NCI-H82 (cell line): ENCODE measurements at regions not wholly inside any gene's neighbourhood (a gene's known extent, or its start where the extent isn't known, plus 50 kb on each side); places are given as distances from the start of the nearest gene placed in this dataset.

ENCODE experiments used
- DNase-seq: peaks from one replicate; lab custom pipeline; 2025; lab: John Stamatoyannopoulos, UW

DNA sequence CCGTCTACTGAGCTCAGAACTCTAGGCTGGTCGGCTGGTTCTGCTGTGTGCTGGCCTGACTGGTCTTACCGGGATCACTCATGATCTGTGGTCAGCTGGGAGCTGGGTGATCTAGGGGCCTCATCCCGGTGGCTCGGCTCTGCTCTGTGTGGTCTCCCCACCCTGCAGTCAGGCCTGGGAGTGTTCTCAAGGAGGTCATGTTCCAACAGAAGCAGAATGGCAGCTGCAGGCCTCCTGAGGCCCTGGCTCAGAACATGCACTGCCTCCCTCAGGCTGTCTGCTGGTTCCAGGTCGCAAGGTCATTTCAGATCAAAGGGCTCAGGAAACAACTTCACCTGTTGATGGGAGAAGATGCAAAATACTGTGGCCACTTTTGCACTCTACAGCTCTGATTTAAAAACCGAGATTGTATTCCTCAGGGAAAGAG lies 81.1 kb upstream of the RFX8 start:
- DNase-seq, result no peak

GRCh38 chr2:101551336-101551888 lies 76.5 kb upstream of the RFX8 start:
- no peak for DNase-seq

DNA sequence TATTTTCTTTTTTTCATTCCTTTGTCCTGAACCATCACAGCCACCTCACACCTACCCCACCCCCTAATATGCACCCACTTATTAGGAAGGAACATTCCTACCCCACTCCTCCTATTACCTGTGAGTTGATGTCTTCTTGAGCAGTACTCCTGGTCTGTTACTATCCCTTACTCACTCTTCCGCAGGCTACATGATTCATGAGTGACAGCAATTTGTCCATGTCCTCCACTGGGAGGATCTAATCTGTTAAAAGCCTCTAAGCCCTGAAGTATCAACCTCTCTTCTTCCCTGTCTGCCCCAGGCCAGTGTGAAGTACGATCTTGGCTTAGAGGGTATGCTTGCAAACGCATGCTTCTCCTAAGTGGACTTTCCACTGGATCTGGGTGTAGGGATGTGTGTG lies 75.6 kb upstream of the RFX8 start:
- no peak for DNase-seq

DNA sequence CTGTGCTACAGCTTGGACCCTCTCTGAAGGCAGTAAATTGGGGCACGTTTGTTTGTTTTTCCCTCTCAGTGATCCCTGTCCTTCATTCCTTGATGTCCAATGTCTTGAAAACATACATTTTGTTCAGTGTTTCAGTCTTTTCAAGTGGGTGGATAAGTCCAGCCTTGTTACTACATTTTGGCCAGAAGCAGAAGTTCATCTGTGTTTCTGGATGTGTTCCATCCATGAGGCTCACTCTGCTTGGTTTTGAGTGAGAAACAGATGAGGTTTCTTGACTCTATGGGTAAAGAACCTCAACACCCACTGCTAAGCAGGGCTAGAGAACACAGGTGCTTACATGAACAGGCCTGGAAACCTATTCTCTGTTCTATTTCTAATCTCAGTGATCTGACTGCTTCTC lies 74.5 kb upstream of the RFX8 start:
- no peak for DNase-seq

GRCh38 chr2:101546376-101547058 lies 71.6 kb upstream of the RFX8 start:
- DNase-seq, result no peak

DNA sequence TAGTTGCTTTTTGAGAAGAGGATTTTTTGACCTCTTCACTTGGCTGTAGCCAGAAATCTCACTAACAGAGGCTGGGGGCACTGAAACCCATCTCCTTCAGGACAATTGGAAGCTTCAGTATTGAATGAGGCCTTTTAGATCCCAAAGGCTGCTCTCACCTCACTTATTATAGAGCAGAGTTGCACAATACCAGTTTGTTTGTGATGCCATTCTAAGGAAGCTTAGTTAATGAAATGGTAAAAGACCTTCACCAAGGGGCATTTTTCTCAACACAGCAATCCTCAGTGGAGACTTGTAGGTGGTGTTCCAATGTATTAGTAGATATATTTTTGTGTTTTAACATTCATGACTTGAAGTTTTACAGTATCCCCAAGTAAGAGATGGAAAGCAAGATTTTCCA lies 71.0 kb upstream of the RFX8 start:
- no peak for DNase-seq

DNA sequence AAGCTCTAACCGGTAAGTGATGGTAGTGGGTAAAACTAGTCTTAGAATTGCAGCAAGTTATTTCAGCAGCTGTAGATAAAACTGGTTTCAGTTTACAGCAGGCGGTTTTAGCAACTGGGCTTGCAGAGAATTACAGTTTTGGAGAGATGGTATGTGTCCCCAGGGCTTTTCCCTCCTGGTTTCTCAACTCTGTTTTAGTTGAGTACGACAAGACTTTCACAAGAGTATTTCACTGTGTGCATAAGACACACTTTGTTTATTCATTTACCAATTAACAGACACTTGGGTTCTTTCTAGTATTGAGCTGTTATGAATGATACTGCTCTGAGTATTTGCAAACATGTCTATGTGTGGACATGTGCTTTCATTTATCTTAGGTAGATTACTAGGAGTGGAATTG lies 65.6 kb upstream of the RFX8 start:
- DNase-seq, result no peak

DNA sequence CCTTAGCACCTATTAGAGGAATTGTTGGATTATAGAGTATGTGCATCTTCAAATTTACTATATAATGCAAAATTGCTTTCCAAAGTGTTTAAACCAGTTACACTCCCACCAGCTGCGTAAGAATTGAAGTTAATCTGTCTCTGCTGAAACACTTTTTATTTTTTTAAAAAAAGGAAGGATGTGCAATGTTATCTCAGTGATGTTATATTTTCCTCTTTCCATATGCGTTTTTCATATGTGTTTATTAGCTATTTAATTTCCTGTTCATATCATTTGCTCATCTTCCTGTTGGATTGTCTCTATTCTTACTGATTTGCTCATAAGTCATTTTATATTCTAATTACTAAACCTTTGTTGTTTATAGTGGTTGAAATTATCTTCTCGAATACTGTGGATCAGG lies 63.2 kb upstream of the RFX8 start:
- no peak for DNase-seq

GRCh38 chr2:101534149-101534611 lies 59.3 kb upstream of the RFX8 start:
- no peak for DNase-seq

DNA sequence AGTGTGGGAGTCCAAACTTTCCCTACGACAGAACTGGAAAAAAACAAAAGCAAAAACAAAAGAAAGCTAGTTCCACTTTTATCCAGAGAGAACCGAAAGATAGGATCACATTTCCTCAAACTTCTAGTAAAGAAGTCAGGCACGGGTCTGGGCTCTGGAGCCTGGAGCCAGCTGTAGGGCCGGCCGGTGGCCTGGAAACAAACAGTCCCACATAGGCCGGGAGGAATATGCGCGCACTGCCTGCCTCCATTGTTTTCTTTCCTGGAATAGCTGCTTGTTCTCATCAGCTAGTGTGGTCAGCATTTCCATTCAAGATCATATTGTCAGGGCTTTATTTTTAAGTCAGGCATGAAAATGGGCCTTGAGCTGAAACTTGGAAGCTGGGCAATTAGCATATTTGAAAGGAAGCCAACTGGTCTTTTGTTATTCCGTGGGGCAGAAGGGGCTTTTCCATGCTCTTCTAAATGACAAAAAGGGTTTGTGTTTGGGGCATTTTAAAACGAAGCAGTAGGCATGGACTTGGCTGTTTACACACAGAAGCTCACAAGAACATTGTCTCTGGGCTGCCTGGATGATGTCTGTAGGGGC lies 58.7 kb upstream of the RFX8 start:
- no peak for DNase-seq

GRCh38 chr2:101528501-101528900 lies 53.6 kb upstream of the RFX8 start:
- DNase-seq, result peak; percentile 42

DNA sequence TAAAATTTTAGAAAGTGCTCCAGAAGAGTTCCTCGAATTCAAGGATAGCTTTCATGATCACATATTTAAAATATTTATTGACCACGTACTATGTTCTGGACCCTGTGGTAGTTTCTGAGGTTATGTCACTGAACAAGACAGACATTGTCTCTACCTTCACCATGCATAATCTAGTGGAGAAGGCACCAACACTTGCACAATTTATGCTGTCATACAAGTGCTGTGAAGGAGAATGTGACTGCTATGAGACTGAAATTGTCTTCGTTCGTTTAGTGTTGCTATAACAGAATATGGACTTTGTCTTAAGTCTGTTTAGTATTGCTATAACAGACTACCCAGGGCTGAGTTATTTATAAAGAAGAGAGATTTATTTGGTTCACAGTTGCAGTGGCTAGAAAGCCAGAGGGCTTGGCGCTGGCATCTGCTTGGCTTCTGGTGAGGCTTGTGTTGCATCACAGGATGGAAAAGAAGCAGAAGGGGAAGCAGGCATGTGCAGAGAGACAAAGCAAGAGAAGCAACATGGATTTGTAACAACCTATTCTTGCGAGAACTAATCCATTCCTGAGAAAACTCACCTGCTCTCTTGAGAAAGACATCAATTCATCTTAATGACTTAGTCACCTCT lies 50.0 kb upstream of the RFX8 start:
- DNase-seq, result no peak
